ENCODE measurements at regions not wholly inside any gene's neighbourhood (a gene's known extent, or its start where the extent isn't known, plus 50 kb on each side); places are given as distances from the start of the nearest gene placed in this dataset.

GRCh38 chr4:27326991-27327390 lies 466.4 kb downstream of the STIM2 start:
- no peak for TF ChIP-seq CTCF (IDR thresholded peaks at IDR 0.05)
- TF ChIP-seq POLR2A (IDR thresholded peaks at IDR 0.05) = no peak
- no peak for TF ChIP-seq EP300 (IDR thresholded peaks at IDR 0.05)

Data from tibial nerve (tissue), 4 donors.